Mesenchymal stem cell (in vitro differentiated cells and primary cell): ENCODE measurements at regions not wholly inside any gene's neighbourhood (a gene's known extent, or its start where the extent isn't known, plus 50 kb on each side); places are given as distances from the start of the nearest gene placed in this dataset.

Source experiments
- DNase-seq: peaks from one replicate; pipeline ENCODE4 v3.0.0-alpha.2; 2013
- H2AFZ ChIP-seq: one replicate; pipeline ENCODE4 v1.6.1; 2013; ENCODE audit warnings: low read depth, mild to moderate bottlenecking, control low read depth, inconsistent platforms, low read length, moderate library complexity
- H2AK5ac ChIP-seq: 2 replicates; pipeline ENCODE4 v1.6.1; 2013; ENCODE audit warnings: low read length, moderate library complexity, mild to moderate bottlenecking, inconsistent platforms; ENCODE audit not compliant: severe bottlenecking
- H2BK120ac ChIP-seq: one replicate; pipeline ENCODE4 v1.6.1; 2013; ENCODE audit warnings: low read depth, mild to moderate bottlenecking, inconsistent platforms, low read length, moderate library complexity
- H2BK12ac ChIP-seq, 2 experiments: one replicate each; pipeline ENCODE4 v1.6.1; 2013; ENCODE audit warnings: inconsistent platforms in 2 of 2, low read length in 2 of 2, mild to moderate bottlenecking in 2 of 2, moderate library complexity in 2 of 2, control low read depth in 1 of 2
- H2BK15ac ChIP-seq: one replicate; pipeline ENCODE4 v1.6.1; 2013; ENCODE audit warnings: mild to moderate bottlenecking, low read depth, inconsistent platforms; ENCODE audit not compliant: poor library complexity, severe bottlenecking
- H2BK5ac ChIP-seq: 2 replicates; pipeline ENCODE4 v1.6.1; 2013; ENCODE audit warnings: low read depth, mild to moderate bottlenecking, low read length, control low read depth, inconsistent platforms; ENCODE audit not compliant: poor library complexity, severe bottlenecking
- H3K14ac ChIP-seq, 2 experiments: one replicate each; pipeline ENCODE4 v1.6.1; 2013; ENCODE audit warnings: inconsistent platforms in 2 of 2, low read length in 2 of 2, control low read depth in 1 of 2, mild to moderate bottlenecking in 1 of 2, moderate library complexity in 1 of 2
- H3K18ac ChIP-seq, 2 experiments: one replicate each; pipeline ENCODE4 v1.6.1; 2013; ENCODE audit warnings: inconsistent platforms in 2 of 2, low read length in 2 of 2, control low read depth in 1 of 2, low read depth in 1 of 2, mild to moderate bottlenecking in 1 of 2
- H3K23ac ChIP-seq, 2 experiments: one replicate each; pipeline ENCODE4 v1.6.1; 2013; ENCODE audit warnings: inconsistent platforms in 2 of 2, low read length in 2 of 2, mild to moderate bottlenecking in 2 of 2, moderate library complexity in 2 of 2, control low read depth in 1 of 2
- H3K27ac ChIP-seq: 2 replicates; pipeline ENCODE4 v1.5.1; 2013; ENCODE audit warnings: mild to moderate bottlenecking, moderate library complexity, low read length, control low read depth, inconsistent platforms; ENCODE audit not compliant: poor library complexity, severe bottlenecking
- H3K27me3 ChIP-seq, 2 experiments: 2 replicates each; pipeline versions ENCODE4 v1.6.1 to v1.7.0; 2013; ENCODE audit warnings: low read length in 2 of 2, mild to moderate bottlenecking in 2 of 2, moderate library complexity in 2 of 2, control low read depth in 1 of 2, inconsistent platforms in 1 of 2; ENCODE audit not compliant: control insufficient read depth in 1 of 2, insufficient read depth in 1 of 2
- H3K36me3 ChIP-seq, 2 experiments: 2 replicates each; pipeline versions ENCODE4 v1.6.1 to v1.7.0; 2013; ENCODE audit warnings: low read length in 2 of 2, control low read depth in 1 of 2, inconsistent platforms in 1 of 2, low read depth in 1 of 2, mild to moderate bottlenecking in 1 of 2; ENCODE audit not compliant: insufficient read depth in 2 of 2, control insufficient read depth in 1 of 2
- H3K4ac ChIP-seq, 2 experiments: one replicate each; pipeline ENCODE4 v1.6.1; 2013; ENCODE audit warnings: inconsistent platforms in 2 of 2, low read length in 2 of 2, mild to moderate bottlenecking in 2 of 2, moderate library complexity in 2 of 2, control low read depth in 1 of 2, low read depth in 1 of 2
- H3K4me1 ChIP-seq: 2 replicates; pipeline ENCODE4 v1.6.1; 2013; ENCODE audit warnings: low read depth, low read length, control low read depth; ENCODE audit not compliant: control insufficient read depth, insufficient read depth
- H3K4me2 ChIP-seq: 2 replicates; pipeline ENCODE4 v1.6.1; 2013; ENCODE audit warnings: low read length, mild to moderate bottlenecking, inconsistent platforms; ENCODE audit not compliant: poor library complexity, severe bottlenecking
- H3K4me3 ChIP-seq, 2 experiments: 2 replicates each; pipeline versions ENCODE4 v1.5.1 to v1.7.0; 2013; ENCODE audit warnings: low read length in 2 of 2, mild to moderate bottlenecking in 2 of 2, control low read depth in 1 of 2, low read depth in 1 of 2; ENCODE audit not compliant: insufficient read depth in 1 of 2
- H3K79me1 ChIP-seq: replicated peaks from 2 replicates; pipeline ENCODE4 v1.6.1; 2013; ENCODE audit warnings: mild to moderate bottlenecking, control low read depth, low read length, inconsistent platforms; ENCODE audit not compliant: poor library complexity, severe bottlenecking
- H3K9ac ChIP-seq: 2 replicates; pipeline ENCODE4 v1.7.0; 2013; ENCODE audit warnings: mild to moderate bottlenecking, low read length, moderate library complexity
- H3K9me3 ChIP-seq: 2 replicates; pipeline ENCODE4 v1.7.0; 2013; ENCODE audit warnings: mild to moderate bottlenecking, low read length; ENCODE audit not compliant: control insufficient read depth
- H4K8ac ChIP-seq: one replicate; pipeline ENCODE4 v1.6.1; 2013; ENCODE audit warnings: inconsistent platforms, mild to moderate bottlenecking, low read length, moderate library complexity
- H4K91ac ChIP-seq: one replicate; pipeline ENCODE4 v1.6.1; 2013; ENCODE audit warnings: mild to moderate bottlenecking, low read length, inconsistent platforms
- WGBS: methylation state at CpG from one replicate; pipeline ENCODE4 v1.1.7; 2013; ENCODE audit warnings: mixed read lengths; 5-methylcytosine and 5-hydroxymethylcytosine counted together

- Histone ChIP-seq H3K9me3 (no peaks in the 10 kb centered on the region), H3K14ac (no peak overlapping the region), H3K4me1 (no peaks in the 10 kb centered on the region), H4K91ac (no peak overlapping the region), H3K4me3 (no peak overlapping the region), H3K27ac (no peak overlapping the region), H2BK15ac (no peak overlapping the region), H2BK120ac (no peak overlapping the region), H2AFZ (no peak overlapping the region), H3K27me3 (no peaks in the 10 kb centered on the region), H3K23ac (no peak overlapping the region), H3K79me1 (no peaks in the 10 kb centered on the region), H2BK12ac (no peak overlapping the region), H3K18ac (no peak overlapping the region), H3K4ac (no peak overlapping the region), H2BK5ac (no peak overlapping the region), H4K8ac (no peak overlapping the region), H2AK5ac (no peak overlapping the region), H3K36me3 (no peaks in the 10 kb centered on the region), H3K9ac (no peak overlapping the region), H3K4me2 (no peak overlapping the region)
- DNase-seq: no peak
- 83% methylated on average over 2 of the region's 3 CpGs for WGBS
Observed at GRCh38 chrY:19180824-19181223, 407.3 kb upstream of the HSFY2 start.

GRCh38 chrY:19168202-19168565 lies 394.6 kb upstream of the HSFY2 start:
- Histone ChIP-seq H2AFZ (no peak overlapping the region), H3K14ac (no peak overlapping the region), H2BK15ac (no peak overlapping the region), H3K27ac (no peak overlapping the region), H3K36me3 (no peaks in the 10 kb centered on the region), H4K91ac (no peak overlapping the region), H2AK5ac (no peak overlapping the region), H3K4ac (no peak overlapping the region), H3K4me1 (no peaks in the 10 kb centered on the region), H3K27me3 (no peaks in the 10 kb centered on the region), H2BK5ac (no peak overlapping the region), H3K4me2 (no peak overlapping the region), H3K4me3 (no peak overlapping the region), H3K9me3 (no peaks in the 10 kb centered on the region), H3K18ac (no peak overlapping the region), H4K8ac (no peak overlapping the region), H3K9ac (no peak overlapping the region), H2BK120ac (no peak overlapping the region), H3K79me1 (no peaks in the 10 kb centered on the region), H2BK12ac (no peak overlapping the region), H3K23ac (no peak overlapping the region)
- 84% methylated on average over 5 of the region's 5 CpGs for WGBS
- DNase-seq: no peak

GRCh38 chrY:19167319-19168201 lies 394.0 kb upstream of the HSFY2 start:
- no peak overlapping the region for H3K9ac ChIP-seq
- no peak overlapping the region for H3K4me3 ChIP-seq
- no peaks in the 10 kb centered on the region for H3K36me3 ChIP-seq
- H2BK5ac ChIP-seq: no peak overlapping the region
- WGBS: 71% methylated on average over 11 of the region's 13 CpGs
- no peak overlapping the region for H3K4me2 ChIP-seq
- no peak overlapping the region for H4K8ac ChIP-seq
- H3K9me3 ChIP-seq: no peaks in the 10 kb centered on the region
- no peak overlapping the region for H2BK120ac ChIP-seq
- no peak overlapping the region for H3K14ac ChIP-seq
- H2AK5ac ChIP-seq: no peak overlapping the region
- H3K23ac ChIP-seq: no peak overlapping the region
- DNase-seq: no peak
- H4K91ac ChIP-seq: no peak overlapping the region
- no peaks in the 10 kb centered on the region for H3K27me3 ChIP-seq
- no peak overlapping the region for H2AFZ ChIP-seq
- no peak overlapping the region for H2BK15ac ChIP-seq
- no peak overlapping the region for H3K18ac ChIP-seq
- H3K79me1 ChIP-seq: no peaks in the 10 kb centered on the region
- no peaks in the 10 kb centered on the region for H3K4me1 ChIP-seq
- no peak overlapping the region for H3K27ac ChIP-seq
- no peak overlapping the region for H2BK12ac ChIP-seq
- no peak overlapping the region for H3K4ac ChIP-seq

- Histone ChIP-seq H4K8ac (no peak overlapping the region), H3K18ac (no peak overlapping the region), H3K23ac (no peak overlapping the region), H3K4me3 (no peak overlapping the region), H3K4ac (no peak overlapping the region), H2BK120ac (no peak overlapping the region), H2AK5ac (no peak overlapping the region), H2BK5ac (no peak overlapping the region), H2AFZ (no peak overlapping the region), H3K36me3 (no peaks in the 10 kb centered on the region), H3K27ac (no peak overlapping the region), H4K91ac (no peak overlapping the region), H2BK12ac (no peak overlapping the region), H3K27me3 (no peaks in the 10 kb centered on the region), H3K79me1 (no peaks in the 10 kb centered on the region), H3K9me3 (no peaks in the 10 kb centered on the region), H3K9ac (no peak overlapping the region), H3K4me1 (no peaks in the 10 kb centered on the region), H2BK15ac (no peak overlapping the region), H3K14ac (no peak overlapping the region), H3K4me2 (no peak overlapping the region)
- no peak for DNase-seq
- WGBS: 57% methylated on average over 4 of the region's 4 CpGs
Observed at GRCh38 chrY:19148783-19149182, 375.2 kb upstream of the HSFY2 start.
